ENCODE measurements at regions not wholly inside any gene's neighbourhood (a gene's known extent, or its start where the extent isn't known, plus 50 kb on each side); places are given as distances from the start of the nearest gene placed in this dataset.
"Not testable (repeated sequence)": the region's sequence is repeated elsewhere in the genome, so short reads cannot be mapped to it uniquely, and the experiment has no call there.

DNA sequence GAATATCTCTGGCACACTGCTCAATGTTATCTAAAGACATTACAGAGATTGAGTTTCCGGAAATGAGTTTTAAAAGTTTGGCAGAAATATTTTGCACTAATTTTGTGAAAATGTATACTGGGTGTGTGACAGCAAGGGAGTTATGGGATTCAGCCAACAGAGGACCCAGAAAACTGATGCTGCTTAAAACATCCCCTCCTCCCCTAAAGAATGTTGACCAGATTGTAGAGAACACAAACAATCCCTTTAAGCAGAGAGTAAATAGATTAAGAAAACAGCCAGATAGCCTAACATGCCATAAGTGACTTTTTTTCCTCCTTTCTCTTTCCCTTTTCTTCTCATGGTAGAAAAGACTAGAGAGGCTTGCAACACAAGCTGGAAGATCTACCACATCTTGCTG, 928.0 kb upstream of the ALCAM start:
- H3K36me3 ChIP-seq (ENCODE audit: control insufficient read depth, insufficient read depth, low read length): no peaks in the 10 kb centered on the region
- no TSS peak for BruUV-seq (replicated peaks)
- no peaks in the 10 kb centered on the region for H3K4me1 Mint-ChIP-seq (ENCODE audit: low read depth, unreplicated experiment)

DNA sequence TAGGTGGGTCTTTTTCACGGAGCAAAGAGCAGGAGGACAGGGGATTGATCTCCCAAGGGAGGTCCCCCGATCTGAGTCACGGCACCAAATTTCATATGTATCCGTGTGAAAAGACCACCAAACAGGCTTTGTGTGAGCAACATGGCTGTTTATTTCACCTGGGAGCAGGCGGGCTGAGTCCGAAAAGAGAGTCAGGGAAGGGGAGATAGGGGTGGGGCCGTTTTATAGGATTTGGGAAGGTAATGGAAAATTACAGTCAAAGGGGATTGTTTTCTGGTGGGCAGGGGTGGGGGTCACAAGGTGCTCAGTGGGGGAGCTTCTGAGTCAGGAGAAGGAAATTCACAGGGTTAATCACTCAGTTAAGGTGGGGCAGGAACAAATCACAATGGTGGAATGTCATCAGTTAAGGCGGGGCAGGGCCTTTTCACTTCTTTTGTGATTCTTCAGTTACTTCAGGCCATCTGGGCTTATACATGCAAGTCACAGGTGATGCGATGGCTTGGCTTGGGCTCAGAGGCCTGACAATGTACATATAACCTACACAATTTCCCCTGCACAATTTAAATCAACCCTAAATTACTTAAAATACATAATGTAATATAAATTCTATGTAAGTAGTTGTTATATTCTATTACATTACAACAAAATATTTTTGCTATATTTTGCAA, 921.3 kb upstream of the ALCAM start:
- DNase-seq; H3K36me3 Mint-ChIP-seq (ENCODE audit: insufficient read depth, unreplicated experiment); H3K4me3 ChIP-seq (ENCODE audit: low read depth, low read length); CTCF ChIA-PET; H3K4me3 Mint-ChIP-seq (ENCODE audit: unreplicated experiment); H3K4me1 ChIP-seq; POLR2A ChIA-PET; H3K4me1 Mint-ChIP-seq (ENCODE audit: low read depth, unreplicated experiment); H3K36me3 ChIP-seq (ENCODE audit: control insufficient read depth, insufficient read depth, low read length); H3K27me3 Mint-ChIP-seq (ENCODE audit: insufficient read depth, unreplicated experiment); H3K9me3 Mint-ChIP-seq (ENCODE audit: unreplicated experiment); BruUV-seq (replicated peaks); H3K27ac Mint-ChIP-seq (ENCODE audit: unreplicated experiment); H3K9me3 ChIP-seq; intact Hi-C loops (cut with micrococcal nuclease; ENCODE audit: unreplicated experiment); H3K27me3 ChIP-seq (replicated peaks; ENCODE audit: control insufficient read depth, insufficient read depth, low read length): not testable (repeated sequence)

More for the DNA sequence above, 928.0 kb upstream of the ALCAM start:
- POLR2A ChIA-PET: no interaction called here
- H3K4me3 Mint-ChIP-seq (ENCODE audit: unreplicated experiment): no peak overlapping the region
- intact Hi-C loops (cut with micrococcal nuclease; ENCODE audit: unreplicated experiment): no loop called here
- no peaks in the 10 kb centered on the region for H3K4me1 ChIP-seq
- H3K9me3 Mint-ChIP-seq (ENCODE audit: unreplicated experiment): no peaks in the 10 kb centered on the region
- no peaks in the 10 kb centered on the region for H3K9me3 ChIP-seq
- no peaks in the 10 kb centered on the region for H3K27me3 ChIP-seq (replicated peaks; ENCODE audit: control insufficient read depth, insufficient read depth, low read length)
- DNase-seq: no peak
- no peaks in the 10 kb centered on the region for H3K36me3 Mint-ChIP-seq (ENCODE audit: insufficient read depth, unreplicated experiment)
- no peak overlapping the region for H3K4me3 ChIP-seq (ENCODE audit: low read depth, low read length)
- TF ChIP-seq, protein P1, sequence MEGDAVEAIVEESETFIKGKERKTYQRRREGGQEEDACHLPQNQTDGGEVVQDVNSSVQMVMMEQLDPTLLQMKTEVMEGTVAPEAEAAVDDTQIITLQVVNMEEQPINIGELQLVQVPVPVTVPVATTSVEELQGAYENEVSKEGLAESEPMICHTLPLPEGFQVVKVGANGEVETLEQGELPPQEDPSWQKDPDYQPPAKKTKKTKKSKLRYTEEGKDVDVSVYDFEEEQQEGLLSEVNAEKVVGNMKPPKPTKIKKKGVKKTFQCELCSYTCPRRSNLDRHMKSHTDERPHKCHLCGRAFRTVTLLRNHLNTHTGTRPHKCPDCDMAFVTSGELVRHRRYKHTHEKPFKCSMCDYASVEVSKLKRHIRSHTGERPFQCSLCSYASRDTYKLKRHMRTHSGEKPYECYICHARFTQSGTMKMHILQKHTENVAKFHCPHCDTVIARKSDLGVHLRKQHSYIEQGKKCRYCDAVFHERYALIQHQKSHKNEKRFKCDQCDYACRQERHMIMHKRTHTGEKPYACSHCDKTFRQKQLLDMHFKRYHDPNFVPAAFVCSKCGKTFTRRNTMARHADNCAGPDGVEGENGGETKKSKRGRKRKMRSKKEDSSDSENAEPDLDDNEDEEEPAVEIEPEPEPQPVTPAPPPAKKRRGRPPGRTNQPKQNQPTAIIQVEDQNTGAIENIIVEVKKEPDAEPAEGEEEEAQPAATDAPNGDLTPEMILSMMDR (IDR thresholded peaks at IDR 0.05; ENCODE audit: insufficient read depth in 1 of 2, low read depth in 1 of 2, low read length in 1 of 2, severe bottlenecking in 1 of 2, unreplicated experiment in 1 of 2): no peak
- CTCF ChIA-PET: no interaction called here
- no peaks in the 10 kb centered on the region for H3K27me3 Mint-ChIP-seq (ENCODE audit: insufficient read depth, unreplicated experiment)
- no peak overlapping the region for H3K27ac Mint-ChIP-seq (ENCODE audit: unreplicated experiment)

DNA sequence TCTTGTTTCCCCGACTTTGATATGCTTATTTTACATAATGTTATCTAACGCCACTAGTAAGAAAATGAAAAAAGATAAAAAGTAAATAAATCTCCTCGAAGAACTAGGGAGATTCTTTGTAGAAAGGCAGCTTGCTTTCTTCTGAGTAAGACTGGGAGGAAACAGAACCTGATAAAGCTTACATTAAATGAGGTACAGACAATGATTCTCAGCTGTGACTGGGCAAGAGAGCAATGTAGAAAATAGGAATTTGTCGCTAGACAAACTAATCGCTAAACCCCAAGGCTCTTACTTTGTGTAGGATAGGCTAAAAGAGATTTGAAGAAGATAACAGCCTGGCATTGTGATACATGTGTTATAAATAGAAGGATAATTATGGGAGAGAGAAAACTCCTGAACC, 919.0 kb upstream of the ALCAM start:
- Mint-ChIP-seq H3K4me3 (ENCODE audit: unreplicated experiment) (no peak overlapping the region), H3K27ac (ENCODE audit: unreplicated experiment) (no peak overlapping the region)
- CTCF ChIA-PET: no interaction called here

More for the DNA sequence above, 919.0 kb upstream of the ALCAM start:
- H3K36me3 Mint-ChIP-seq (ENCODE audit: insufficient read depth, unreplicated experiment): no peaks in the 10 kb centered on the region
- TF ChIP-seq, protein P1 (IDR thresholded peaks at IDR 0.05; ENCODE audit: insufficient read depth in 1 of 2, low read depth in 1 of 2, low read length in 1 of 2, severe bottlenecking in 1 of 2, unreplicated experiment in 1 of 2): no peak
- H3K36me3 ChIP-seq (ENCODE audit: control insufficient read depth, insufficient read depth, low read length): no peaks in the 10 kb centered on the region
- no peaks in the 10 kb centered on the region for H3K27me3 ChIP-seq (replicated peaks; ENCODE audit: control insufficient read depth, insufficient read depth, low read length)
- intact Hi-C loops (cut with micrococcal nuclease; ENCODE audit: unreplicated experiment): no loop called here
- H3K4me1 ChIP-seq: no peaks in the 10 kb centered on the region
- no peaks in the 10 kb centered on the region for H3K27me3 Mint-ChIP-seq (ENCODE audit: insufficient read depth, unreplicated experiment)
- H3K9me3 ChIP-seq: no peaks in the 10 kb centered on the region
- H3K4me3 ChIP-seq (ENCODE audit: low read depth, low read length): no peak overlapping the region
- H3K4me1 Mint-ChIP-seq (ENCODE audit: low read depth, unreplicated experiment): no peaks in the 10 kb centered on the region
- DNase-seq: no peak
- H3K9me3 Mint-ChIP-seq (ENCODE audit: unreplicated experiment): no peaks in the 10 kb centered on the region
- POLR2A ChIA-PET: no interaction called here
- BruUV-seq (replicated peaks): no TSS peak

Data from Caco-2 (cell line).